Activated CD8-positive, alpha-beta T cell treated with anti-CD3 and anti-CD28 coated beads, Interleukin-2, amount 10 ng/mL, durations not matched to agents 7 days and 5 days (primary cell): ENCODE measurements at regions not wholly inside any gene's neighbourhood (a gene's known extent, or its start where the extent isn't known, plus 50 kb on each side); places are given as distances from the start of the nearest gene placed in this dataset.

Experiments used
- ATAC-seq: fragments of 150-1000 bp; cut with Tn5 transposase; one replicate; pipeline ENCODE4 v1.10.0; 2021; ENCODE audit warnings: moderate library complexity
- CTCF ChIA-PET: fragments of 350-600 bp; sonication (Branson Sonifier 250); formaldehyde crosslinking; loops from one replicate; lab custom pipeline; 2021; ENCODE audit warnings: antibody characterized with exemption; lab: Charles Lee
- POLR2A ChIA-PET: fragments of 350-600 bp; sonication (Branson Sonifier 250); formaldehyde crosslinking; loops from one replicate; lab custom pipeline; 2021; ENCODE audit warnings: antibody characterized with exemption; lab: Charles Lee
- DNase-seq: peaks from one replicate; pipeline ENCODE4 v3.0.0-alpha.2; 2020
- H3K27ac Mint-ChIP-seq: one replicate; pipeline ENCODE4 v1.8.0; 2021; ENCODE audit warnings: mild to moderate bottlenecking, mixed read lengths
- H3K27me3 Mint-ChIP-seq: one replicate; pipeline ENCODE4 v1.8.0; 2021; ENCODE audit warnings: low read depth, mixed read lengths
- H3K36me3 Mint-ChIP-seq: one replicate; pipeline ENCODE4 v1.8.0; 2021; ENCODE audit warnings: low read depth, mixed read lengths
- H3K4me1 Mint-ChIP-seq: one replicate; pipeline ENCODE4 v1.8.0; 2021; ENCODE audit warnings: low read depth, mixed read lengths
- H3K4me3 Mint-ChIP-seq: one replicate; pipeline ENCODE4 v1.8.0; 2021; ENCODE audit warnings: mild to moderate bottlenecking, mixed read lengths
- H3K9me3 Mint-ChIP-seq: one replicate; pipeline ENCODE4 v1.8.0; 2022; ENCODE audit warnings: mixed read lengths; ENCODE audit not compliant: insufficient read depth

- Mint-ChIP-seq H3K27ac (no peak overlapping the region), H3K4me1 (no peaks in the 10 kb centered on the region), H3K27me3 (no peaks in the 10 kb centered on the region), H3K36me3 (no peaks in the 10 kb centered on the region), H3K4me3 (no peak overlapping the region), H3K9me3 (peaks cover 30% of the 10 kb centered on the region)
- ATAC-seq, result no peak
- no peak for DNase-seq
- POLR2A ChIA-PET, result no interaction called here
- CTCF ChIA-PET, result no interaction called here
Observed at GRCh38 chr9:12014488-12014887, 678.7 kb upstream of the TYRP1 start.

DNA sequence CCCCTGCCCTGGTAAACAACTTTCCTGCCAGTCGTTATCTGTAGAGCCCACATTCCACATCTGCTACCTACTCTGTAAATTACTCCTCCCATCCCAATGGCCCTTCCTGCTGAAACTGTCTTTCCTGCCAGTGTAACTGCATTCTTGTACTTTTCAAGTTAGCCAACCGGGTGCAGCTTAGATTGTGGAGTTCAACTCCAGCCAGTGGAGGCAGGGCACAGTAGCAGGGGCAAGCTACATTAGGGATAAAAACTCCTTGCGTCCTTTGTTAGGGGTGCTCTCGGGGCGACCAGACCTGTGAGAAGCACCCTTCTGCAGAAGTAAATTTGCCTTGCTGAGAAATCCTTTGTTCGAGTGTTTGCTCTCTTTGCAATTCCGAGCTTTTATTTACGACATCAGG lies 639.0 kb upstream of the TYRP1 start:
- POLR2A ChIA-PET, result no interaction called here
- no peak overlapping the region for H3K4me3 Mint-ChIP-seq
- H3K4me1 Mint-ChIP-seq, result no peaks in the 10 kb centered on the region
- CTCF ChIA-PET, result no interaction called here
- peaks cover 52% of the 10 kb centered on the region for H3K9me3 Mint-ChIP-seq
- ATAC-seq (no peak), DNase-seq (no peak)
- H3K27ac Mint-ChIP-seq, result no peak overlapping the region
- H3K27me3 Mint-ChIP-seq, result no peaks in the 10 kb centered on the region
- no peaks in the 10 kb centered on the region for H3K36me3 Mint-ChIP-seq

- H3K27me3 Mint-ChIP-seq, result no peaks in the 10 kb centered on the region
Observed at GRCh38 chr9:12056874-12057273, 636.3 kb upstream of the TYRP1 start.

GRCh38 chr9:12060067-12060466 lies 633.1 kb upstream of the TYRP1 start:
- ATAC-seq (no peak), DNase-seq (no peak)
- Mint-ChIP-seq H3K36me3 (no peaks in the 10 kb centered on the region), H3K9me3 (peaks cover 23% of the 10 kb centered on the region), H3K27ac (no peak overlapping the region), H3K27me3 (no peaks in the 10 kb centered on the region), H3K4me3 (no peak overlapping the region), H3K4me1 (no peaks in the 10 kb centered on the region)
- CTCF ChIA-PET, result no interaction called here
- POLR2A ChIA-PET, result no interaction called here

More at GRCh38 chr9:12056874-12057273, 636.3 kb upstream of the TYRP1 start:
- ChIA-PET CTCF (no interaction called here), POLR2A (no interaction called here)
- Mint-ChIP-seq H3K4me3 (no peak overlapping the region), H3K36me3 (no peaks in the 10 kb centered on the region), H3K9me3 (peaks cover 40% of the 10 kb centered on the region), H3K4me1 (no peaks in the 10 kb centered on the region), H3K27ac (no peak overlapping the region)
- DNase-seq (no peak), ATAC-seq (no peak)

DNA sequence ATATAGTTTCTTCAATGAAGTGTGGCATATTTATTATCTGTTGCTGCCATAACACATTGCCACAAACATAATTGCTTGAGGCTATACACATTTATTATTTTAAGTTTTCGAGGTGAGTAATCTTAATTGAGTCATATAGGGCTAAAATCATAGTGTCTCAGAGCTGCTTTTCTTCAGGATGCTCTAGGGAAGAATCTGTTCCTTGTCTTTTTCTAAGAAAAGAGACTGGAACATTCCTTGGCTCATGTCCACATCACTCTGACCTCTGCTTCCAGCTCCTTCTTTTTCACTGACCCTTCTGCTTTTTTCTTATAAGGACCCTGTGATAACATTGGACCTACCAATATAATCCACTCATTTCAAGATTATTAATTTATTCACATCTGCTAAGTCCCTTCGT lies 632.4 kb upstream of the TYRP1 start:
- H3K27me3 Mint-ChIP-seq, result no peaks in the 10 kb centered on the region
- ChIA-PET POLR2A (no interaction called here), CTCF (no interaction called here)
- no peak for ATAC-seq
- no peak overlapping the region for H3K27ac Mint-ChIP-seq
- H3K36me3 Mint-ChIP-seq, result no peaks in the 10 kb centered on the region
- peaks cover 17% of the 10 kb centered on the region for H3K9me3 Mint-ChIP-seq
- H3K4me1 Mint-ChIP-seq, result no peaks in the 10 kb centered on the region
- no peak overlapping the region for H3K4me3 Mint-ChIP-seq
- DNase-seq, result no peak

GRCh38 chr9:12065050-12065449 lies 628.1 kb upstream of the TYRP1 start:
- CTCF ChIA-PET, result no interaction called here
- POLR2A ChIA-PET, result no interaction called here
- no peaks in the 10 kb centered on the region for H3K4me1 Mint-ChIP-seq
- ATAC-seq (no peak), DNase-seq (no peak)
- H3K9me3 Mint-ChIP-seq, result peaks cover 20% of the 10 kb centered on the region
- H3K36me3 Mint-ChIP-seq, result no peaks in the 10 kb centered on the region
- H3K27ac Mint-ChIP-seq, result no peak overlapping the region
- H3K4me3 Mint-ChIP-seq, result no peak overlapping the region
- H3K27me3 Mint-ChIP-seq, result no peaks in the 10 kb centered on the region

GRCh38 chr9:12065686-12066085 lies 627.5 kb upstream of the TYRP1 start:
- Mint-ChIP-seq H3K36me3 (no peaks in the 10 kb centered on the region), H3K4me3 (no peak overlapping the region), H3K4me1 (no peaks in the 10 kb centered on the region), H3K9me3 (peaks cover 20% of the 10 kb centered on the region), H3K27ac (no peak overlapping the region), H3K27me3 (no peaks in the 10 kb centered on the region)
- no peak for DNase-seq
- CTCF ChIA-PET, result no interaction called here
- no peak for ATAC-seq
- POLR2A ChIA-PET, result no interaction called here

GRCh38 chr9:12066455-12067035 lies 626.6 kb upstream of the TYRP1 start:
- POLR2A ChIA-PET, result no interaction called here
- no peak for ATAC-seq
- CTCF ChIA-PET, result no interaction called here

DNA sequence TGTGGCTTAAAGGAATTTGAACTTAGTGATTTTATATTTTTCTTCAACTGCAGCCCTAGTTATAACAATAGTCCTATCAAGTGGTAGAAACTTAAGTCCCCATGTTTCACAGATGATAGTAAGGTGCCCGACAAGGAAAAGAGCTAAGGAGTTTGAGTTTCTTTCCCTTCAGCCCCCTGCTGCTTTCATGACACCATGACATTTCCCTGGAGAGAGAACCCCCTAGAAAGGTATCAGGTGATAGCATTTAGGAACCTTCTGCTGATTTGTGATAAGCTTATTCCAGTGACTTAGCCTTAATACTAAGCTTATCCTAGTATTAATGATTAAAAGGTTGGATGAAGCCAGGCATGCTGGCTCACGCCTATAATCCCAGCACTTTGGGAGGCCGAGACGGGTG lies 623.8 kb upstream of the TYRP1 start:
- ATAC-seq (no peak), DNase-seq (no peak)
- Mint-ChIP-seq H3K9me3 (peaks cover 25% of the 10 kb centered on the region), H3K27me3 (no peaks in the 10 kb centered on the region), H3K4me1 (no peaks in the 10 kb centered on the region), H3K36me3 (no peaks in the 10 kb centered on the region), H3K4me3 (no peak overlapping the region), H3K27ac (no peak overlapping the region)
- CTCF ChIA-PET, result no interaction called here
- POLR2A ChIA-PET, result no interaction called here

More at GRCh38 chr9:12066455-12067035, 626.6 kb upstream of the TYRP1 start:
- no peaks in the 10 kb centered on the region for H3K27me3 Mint-ChIP-seq
- DNase-seq, result no peak
- H3K36me3 Mint-ChIP-seq, result no peaks in the 10 kb centered on the region
- H3K27ac Mint-ChIP-seq, result no peak overlapping the region
- no peak overlapping the region for H3K4me3 Mint-ChIP-seq
- H3K4me1 Mint-ChIP-seq, result no peaks in the 10 kb centered on the region
- H3K9me3 Mint-ChIP-seq, result peaks cover 26% of the 10 kb centered on the region

- no peaks in the 10 kb centered on the region for H3K4me1 Mint-ChIP-seq
- CTCF ChIA-PET, result no interaction called here
- POLR2A ChIA-PET, result no interaction called here
- peaks cover 37% of the 10 kb centered on the region for H3K9me3 Mint-ChIP-seq
- no peak overlapping the region for H3K27ac Mint-ChIP-seq
- H3K4me3 Mint-ChIP-seq, result no peak overlapping the region
- ATAC-seq, result no peak
- no peak for DNase-seq
- H3K27me3 Mint-ChIP-seq, result no peaks in the 10 kb centered on the region
- no peaks in the 10 kb centered on the region for H3K36me3 Mint-ChIP-seq
Observed at GRCh38 chr9:12085399-12085798, 607.8 kb upstream of the TYRP1 start.

GRCh38 chr9:12091865-12092527 lies 601.2 kb upstream of the TYRP1 start:
- CTCF ChIA-PET, result no interaction called here
- Mint-ChIP-seq H3K9me3 (peaks cover 22% of the 10 kb centered on the region), H3K27me3 (no peaks in the 10 kb centered on the region)

GRCh38 chr9:12094046-12094445 lies 599.1 kb upstream of the TYRP1 start:
- ChIA-PET POLR2A (no interaction called here), CTCF (no interaction called here)
- H3K27me3 Mint-ChIP-seq, result no peaks in the 10 kb centered on the region
- no peaks in the 10 kb centered on the region for H3K36me3 Mint-ChIP-seq
- ATAC-seq (no peak), DNase-seq (no peak)
- no peaks in the 10 kb centered on the region for H3K4me1 Mint-ChIP-seq
- no peak overlapping the region for H3K27ac Mint-ChIP-seq
- H3K4me3 Mint-ChIP-seq, result no peak overlapping the region
- peaks cover 21% of the 10 kb centered on the region for H3K9me3 Mint-ChIP-seq

More at GRCh38 chr9:12091865-12092527, 601.2 kb upstream of the TYRP1 start:
- Mint-ChIP-seq H3K36me3 (no peaks in the 10 kb centered on the region), H3K27ac (no peak overlapping the region), H3K4me3 (no peak overlapping the region), H3K4me1 (no peaks in the 10 kb centered on the region)
- DNase-seq, result no peak
- ATAC-seq, result no peak
- POLR2A ChIA-PET, result no interaction called here

GRCh38 chr9:12095931-12096330 lies 597.3 kb upstream of the TYRP1 start:
- Mint-ChIP-seq H3K27ac (no peak overlapping the region), H3K4me3 (no peak overlapping the region), H3K4me1 (no peaks in the 10 kb centered on the region), H3K27me3 (no peaks in the 10 kb centered on the region), H3K9me3 (peaks cover 30% of the 10 kb centered on the region), H3K36me3 (no peaks in the 10 kb centered on the region)
- ChIA-PET POLR2A (no interaction called here), CTCF (no interaction called here)
- no peak for ATAC-seq
- no peak for DNase-seq
